GM19395 (cell line): ENCODE measurements at regions not wholly inside any gene's neighbourhood (a gene's known extent, or its start where the extent isn't known, plus 50 kb on each side); places are given as distances from the start of the nearest gene placed in this dataset.

Experiments
- ATAC-seq: cut with Tn5 transposase; IDR thresholded peaks from one replicate; pipeline ENCODE4 v1.9.1; 2021; ENCODE audit warnings: mild to moderate bottlenecking, moderate library complexity; ENCODE audit not compliant: unreplicated experiment

DNA sequence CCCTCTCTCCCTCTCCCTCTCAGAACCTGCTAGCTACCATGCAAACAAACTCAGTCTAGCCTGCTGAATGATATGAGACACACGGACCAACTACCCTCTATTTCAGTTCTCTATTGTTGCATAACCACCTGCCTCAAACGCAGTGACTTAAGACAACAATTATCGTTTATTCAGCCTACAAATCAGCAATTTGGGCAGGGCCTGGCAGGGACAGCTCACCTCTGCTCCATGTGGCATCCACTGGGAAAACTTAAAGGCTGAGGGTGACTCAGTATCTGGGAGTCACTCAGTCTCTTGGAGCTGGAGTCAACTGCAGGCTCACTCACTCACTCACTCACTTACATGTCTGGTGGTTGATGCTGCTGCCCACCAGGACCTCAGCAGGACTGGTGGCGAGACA lies 121.3 kb downstream of the SEC16B start:
- no peak for ATAC-seq

DNA sequence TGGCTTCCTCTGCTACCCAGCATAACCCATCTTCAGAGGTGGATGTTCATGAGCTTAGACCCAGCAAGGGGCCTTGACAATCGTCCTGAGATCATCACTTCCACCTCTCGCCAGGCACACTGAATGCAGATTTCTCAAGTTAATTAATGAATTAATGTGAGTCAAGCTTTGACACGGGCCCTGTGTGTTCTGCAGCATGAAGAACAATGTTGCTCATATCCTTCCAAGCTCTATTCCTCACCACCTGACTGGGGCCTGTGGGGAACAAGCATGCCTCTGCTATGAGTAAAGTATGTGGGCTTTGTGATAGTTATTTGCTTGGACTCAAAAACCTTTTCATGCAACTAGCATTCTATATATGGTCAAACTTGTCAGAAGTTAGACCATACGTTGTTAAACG lies 122.0 kb downstream of the SEC16B start:
- no peak for ATAC-seq

DNA sequence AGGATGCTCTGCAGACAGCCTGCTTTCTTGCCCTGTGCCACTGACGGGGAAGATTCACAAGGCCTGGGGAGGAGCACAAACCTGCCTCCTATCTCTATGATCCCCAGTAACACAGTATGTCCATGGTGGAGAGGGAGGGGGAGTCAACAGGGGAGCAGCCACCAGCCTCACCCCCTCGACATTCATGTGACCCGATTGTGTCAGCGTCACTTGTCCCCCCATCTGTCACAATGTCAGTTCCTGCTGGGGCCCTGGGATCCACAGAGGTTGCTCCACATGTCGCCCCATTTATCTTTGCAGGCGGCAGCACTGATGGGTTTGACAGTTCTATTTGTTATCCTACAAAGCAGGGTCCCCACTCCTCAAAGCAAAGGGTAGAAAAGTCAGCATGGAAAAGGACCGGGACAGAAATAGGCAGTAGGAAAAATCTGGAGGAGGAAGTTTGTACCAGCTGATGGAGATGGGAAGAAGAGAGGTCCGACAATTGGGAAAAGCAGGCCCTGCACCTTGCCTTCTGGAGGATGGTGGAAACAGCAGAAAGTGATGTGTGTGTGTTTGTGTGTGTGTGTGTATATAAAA lies 130.9 kb downstream of the SEC16B start:
- no peak for ATAC-seq

DNA sequence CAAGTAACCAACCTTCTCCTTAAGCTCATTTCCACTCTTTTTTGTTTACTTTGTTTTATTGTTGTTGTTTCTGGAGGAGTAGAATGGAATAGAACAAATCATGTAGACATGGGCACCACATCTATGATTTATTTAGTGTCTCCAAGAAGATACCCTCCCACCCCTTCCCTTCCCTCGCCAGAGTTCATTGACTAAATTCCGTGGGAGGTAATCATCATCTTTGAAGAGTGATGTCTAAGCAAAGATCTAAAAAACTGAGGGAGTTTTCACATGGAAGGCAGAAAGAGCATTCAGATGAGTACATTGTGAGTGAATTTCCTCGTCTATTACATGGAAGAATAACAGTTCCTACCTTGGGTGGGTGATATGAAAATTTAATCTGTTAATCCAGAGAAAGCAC lies 136.2 kb downstream of the SEC16B start:
- no peak for ATAC-seq

DNA sequence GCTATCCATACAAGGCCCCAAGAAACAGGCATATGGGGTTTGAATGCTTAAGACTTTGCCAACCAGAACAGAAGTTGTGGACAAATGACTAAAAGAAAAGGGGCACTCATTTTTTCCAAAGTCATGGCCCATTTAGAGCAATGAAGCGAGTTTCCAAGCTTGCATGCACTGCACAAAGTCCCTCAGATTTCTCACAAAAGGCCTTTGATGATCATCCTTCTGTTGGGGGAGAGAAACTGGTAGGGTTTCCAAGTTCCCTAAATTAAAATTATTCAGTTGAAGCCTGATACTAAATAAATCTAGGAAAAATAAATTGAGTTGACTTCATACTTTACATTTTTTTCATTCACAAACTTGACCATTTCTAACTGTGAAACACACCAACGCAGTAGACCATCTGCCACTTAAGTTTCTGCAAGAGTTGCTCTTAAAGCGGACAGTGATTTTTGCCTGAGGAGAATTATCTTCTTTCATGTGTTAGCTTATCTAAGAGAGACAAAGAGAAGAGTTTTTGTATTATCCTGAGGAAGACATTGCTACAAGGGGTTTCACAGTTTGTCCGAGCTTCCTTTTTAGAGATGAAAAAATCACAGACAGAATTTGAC lies 139.2 kb downstream of the SEC16B start:
- no peak for ATAC-seq

DNA sequence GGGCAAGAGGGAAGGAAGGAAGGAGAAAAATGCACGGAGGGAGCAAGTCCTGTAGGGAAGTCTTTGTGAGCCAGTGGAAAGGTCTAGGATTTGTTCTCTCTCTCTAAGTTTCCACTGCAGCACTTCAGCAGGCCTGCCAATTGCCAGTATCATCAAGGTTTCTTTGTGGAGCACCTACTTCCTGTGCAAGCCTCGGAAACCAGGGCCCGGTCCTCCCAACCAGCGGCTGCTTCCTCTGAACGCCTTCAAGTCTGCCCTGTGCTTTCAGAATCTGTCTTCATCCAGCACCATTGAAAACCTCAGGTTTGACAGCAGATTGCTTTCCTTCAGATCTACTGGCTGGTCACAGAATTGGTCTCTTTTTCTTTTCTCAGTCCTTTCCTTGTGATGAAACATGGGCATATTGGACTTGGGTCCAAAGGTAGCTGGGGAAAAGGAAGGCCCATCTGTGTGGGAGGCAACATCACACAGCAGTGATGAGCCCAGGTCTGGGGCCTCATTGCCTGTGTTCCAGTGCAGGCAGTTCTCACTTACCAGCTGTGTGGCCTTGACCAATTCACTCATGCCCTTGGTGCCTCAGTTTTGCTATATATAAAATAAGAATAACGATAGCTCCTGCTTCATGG lies 144.5 kb downstream of the SEC16B start:
- ATAC-seq: peak; percentile 74

DNA sequence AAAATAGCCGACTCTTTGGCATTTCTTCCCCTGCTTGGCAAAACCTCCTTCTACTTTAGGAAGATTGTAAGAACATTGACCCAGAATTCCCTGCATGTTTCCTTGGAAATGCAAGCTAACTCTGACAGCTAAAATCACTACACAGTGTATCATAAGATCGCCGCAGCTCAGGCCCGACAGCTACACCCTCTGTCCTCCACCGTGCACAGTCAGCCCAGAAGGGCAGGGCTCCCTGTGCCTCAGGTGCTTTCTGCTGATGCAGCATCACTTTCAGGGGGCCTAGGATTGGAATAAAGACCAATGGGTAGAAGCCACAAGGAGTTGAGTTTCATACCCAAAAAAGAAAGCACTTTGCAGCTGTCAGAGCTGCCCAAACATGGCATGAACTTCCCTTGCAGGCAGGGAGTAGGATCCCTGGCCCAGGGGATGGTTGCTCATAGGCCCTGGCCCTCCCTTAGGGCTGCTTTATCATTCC lies 145.3 kb downstream of the SEC16B start:
- ATAC-seq: peak; percentile 56

DNA sequence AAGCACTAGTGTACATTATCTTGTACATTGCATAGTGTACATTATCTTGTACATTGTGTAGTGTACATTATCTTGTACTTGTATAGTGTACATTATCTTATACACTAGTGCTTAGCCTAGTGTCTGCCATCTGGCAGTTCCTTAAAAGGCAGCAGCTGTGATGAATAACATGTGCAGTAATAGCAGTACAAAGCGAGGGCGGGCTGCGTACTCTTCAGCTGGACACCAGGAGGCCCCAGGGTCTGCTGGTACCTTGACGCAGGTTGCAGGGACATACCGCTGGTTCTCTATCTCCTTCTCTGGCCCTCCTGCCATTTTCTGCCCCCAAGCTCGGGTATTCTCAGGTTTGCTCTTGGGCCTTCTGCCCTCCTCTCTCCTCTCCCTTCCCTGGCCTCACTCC lies 149.6 kb downstream of the SEC16B start:
- no peak for ATAC-seq

DNA sequence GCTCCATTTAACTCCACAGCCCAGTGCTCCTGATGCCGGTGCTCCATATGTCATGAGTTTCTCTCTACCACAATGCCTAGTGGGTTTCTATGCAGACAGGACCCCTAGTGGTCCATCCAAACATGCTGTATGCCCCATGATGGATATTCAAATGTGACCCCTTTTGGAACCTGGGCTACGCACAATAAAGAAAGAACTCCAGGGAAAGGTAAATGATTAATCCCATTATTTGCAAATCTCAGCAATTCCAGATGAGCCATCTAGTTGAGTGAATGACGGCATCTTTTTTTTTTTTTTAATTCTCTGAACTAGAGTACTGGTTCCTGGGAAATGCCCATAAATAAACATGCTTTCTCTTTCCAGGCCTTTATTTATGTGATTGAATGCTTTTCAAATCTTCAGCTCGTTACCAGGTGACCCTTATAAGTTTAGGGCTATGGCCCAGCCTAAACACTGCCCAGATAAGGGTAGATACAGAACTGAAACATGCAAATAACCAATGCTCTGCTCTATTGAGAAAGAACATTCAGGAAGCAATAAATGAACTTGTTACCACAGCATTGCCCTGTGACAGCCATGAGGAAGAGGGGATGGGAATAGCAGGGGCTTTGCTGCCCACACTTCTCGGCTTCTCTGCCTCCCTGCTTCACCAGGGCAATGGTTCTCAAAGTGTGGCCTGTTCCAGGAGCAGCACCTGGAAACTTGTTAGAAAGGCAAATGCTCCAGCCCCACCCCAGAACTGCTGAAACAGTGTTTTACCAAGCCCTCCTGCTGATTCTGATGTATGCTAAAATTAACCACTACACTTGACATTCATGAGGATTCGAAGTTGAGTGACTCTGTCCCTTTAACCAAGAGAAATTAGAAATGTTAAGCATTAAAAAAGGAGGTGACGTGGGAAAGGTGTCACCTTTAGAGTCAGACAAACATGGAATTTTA lies 151.7 kb downstream of the SEC16B start:
- ATAC-seq: peak; percentile 99

DNA sequence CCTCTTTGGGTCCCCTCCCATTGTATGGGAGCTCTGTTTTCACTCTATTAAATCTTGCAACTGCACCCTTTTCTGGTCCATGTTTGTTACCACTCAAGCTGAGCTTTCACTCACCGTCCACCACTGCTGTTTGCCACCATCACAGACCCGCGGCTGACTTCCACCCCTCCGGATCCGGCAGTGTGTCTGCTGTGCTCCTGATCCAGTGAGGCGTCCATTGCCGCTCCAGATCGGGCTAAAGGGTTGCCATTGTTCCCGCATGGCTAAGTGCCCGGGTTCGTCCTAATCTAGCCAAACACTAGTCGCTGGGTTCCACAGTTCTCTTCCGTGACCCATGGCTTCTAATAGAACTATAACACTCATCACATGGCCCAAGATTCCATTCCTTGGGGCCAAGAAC lies 157.2 kb downstream of the SEC16B start:
- ATAC-seq: no peak

DNA sequence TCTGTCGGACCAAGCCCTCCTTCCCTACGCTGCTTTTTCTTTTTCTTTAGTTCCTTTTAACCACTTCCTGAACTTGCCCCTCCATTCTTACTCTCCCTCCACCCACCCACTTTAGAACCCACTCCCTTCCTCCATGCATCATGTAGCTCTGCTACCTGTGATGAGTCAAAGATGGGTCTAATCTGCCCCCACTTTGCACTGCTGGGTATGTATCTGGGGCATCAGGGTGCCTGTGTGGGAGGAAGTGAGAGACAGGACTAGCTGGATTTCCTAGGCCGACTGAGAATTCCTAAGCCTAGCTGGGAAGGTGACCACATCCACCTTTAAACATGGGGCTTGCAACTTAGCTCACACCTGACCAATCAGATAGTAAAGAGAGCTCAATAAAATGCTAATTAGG lies 157.7 kb downstream of the SEC16B start:
- ATAC-seq: no peak

DNA sequence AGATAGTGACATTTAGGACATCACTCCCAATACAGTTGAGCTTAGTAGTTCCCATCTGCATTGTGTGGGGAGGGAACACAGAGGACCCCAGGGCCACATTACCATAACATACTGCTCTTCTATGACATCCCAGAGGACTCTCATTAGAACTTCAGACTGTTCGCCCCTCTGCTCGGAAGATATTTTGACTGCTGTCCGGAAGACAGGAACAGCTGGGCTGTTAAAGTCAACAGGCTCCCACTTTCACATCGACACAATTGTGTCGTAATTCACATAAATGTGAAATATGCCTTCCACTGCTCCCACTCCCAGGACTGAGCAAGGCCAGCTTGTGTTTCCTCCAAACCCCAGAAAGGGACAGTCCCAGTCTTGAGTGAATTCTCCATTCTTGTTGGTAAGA lies 158.4 kb downstream of the SEC16B start:
- no peak for ATAC-seq

DNA sequence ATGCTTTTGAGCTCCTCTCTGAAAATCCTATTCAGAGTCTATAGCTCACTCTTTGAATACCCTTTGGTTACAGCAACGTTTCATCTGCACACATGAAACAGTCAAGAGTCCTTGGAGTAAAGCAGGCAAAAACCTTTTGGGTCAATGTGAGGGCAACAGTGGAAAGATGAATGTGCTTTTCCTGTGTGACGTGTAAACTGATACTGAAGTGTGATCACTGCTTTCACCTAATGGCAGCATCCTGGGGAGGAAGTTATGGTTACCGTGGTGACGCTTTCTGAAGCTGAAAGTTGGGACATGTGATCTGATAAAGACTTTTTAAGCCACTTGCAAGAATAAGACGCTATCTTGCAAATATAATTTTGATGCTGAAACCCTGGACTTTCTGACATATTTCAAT lies 160.0 kb downstream of the SEC16B start:
- peak; percentile 99 for ATAC-seq

DNA sequence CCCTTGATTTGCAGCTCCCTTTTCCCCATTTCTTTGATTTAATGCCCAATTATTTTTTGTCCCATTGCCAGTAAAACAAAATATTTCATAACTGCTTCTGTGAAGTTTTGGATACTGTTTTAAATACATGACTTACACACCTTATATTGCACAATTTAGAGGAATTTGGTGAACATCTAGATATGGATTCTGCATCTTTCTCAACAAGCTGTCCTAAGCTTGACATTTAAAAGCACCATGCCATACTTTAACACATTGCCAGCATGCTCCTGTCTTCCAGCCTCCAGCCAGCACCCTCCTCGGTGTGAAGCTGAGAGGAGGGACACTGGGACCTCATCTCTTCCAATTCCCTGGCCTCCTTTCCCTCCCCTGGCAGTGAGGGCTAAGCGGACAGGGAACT lies 167.6 kb downstream of the SEC16B start:
- no peak for ATAC-seq

DNA sequence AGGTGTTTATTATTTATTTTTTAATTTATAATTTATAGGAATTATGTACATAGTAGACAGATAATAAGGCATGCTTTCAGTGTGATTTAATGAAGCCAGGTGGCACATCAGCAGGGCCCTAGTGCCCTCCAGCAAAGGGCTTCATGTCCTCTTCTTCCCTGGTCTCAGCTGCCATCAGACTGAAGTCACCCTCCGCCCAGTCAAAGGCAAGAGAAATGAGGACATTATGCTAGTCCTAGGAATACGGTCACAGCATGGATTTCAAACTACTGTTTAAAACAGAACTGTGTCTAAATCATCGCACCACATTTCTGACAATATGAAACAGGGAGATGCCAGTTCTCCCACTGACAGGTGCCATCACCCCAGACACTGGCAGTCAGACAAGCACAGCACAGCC lies 168.1 kb downstream of the SEC16B start:
- no peak for ATAC-seq

DNA sequence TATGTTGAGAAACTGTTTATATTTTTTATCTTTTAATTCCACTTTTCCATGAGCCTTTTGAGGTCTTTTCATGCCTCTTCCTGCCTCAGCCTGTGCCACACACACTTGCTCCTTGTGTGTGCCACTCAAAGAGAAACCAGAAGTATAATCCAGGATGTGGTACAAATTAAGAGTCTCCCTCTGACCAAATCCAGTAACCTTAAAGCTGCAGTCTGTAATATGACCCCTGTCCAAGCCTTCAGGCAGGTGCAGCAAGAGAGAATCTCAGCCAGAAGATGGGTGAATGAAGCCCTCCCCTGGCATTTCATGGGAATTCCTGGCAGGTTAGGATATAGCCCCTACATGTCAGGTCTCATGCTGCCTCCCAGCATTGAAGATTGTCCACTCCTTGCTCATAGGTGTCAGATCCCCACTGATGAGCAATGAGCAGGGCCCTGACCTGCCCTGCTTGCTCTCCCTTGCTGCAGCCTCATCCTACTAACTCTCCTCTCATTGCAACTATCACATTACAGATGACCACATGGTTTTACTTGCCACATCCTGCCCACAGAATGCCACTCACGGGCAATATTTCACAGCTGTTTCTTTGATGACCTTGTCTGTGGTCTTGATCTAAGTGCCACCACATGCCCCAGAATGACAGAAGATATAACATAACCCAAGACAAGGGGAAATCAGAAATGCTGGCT lies 169.3 kb downstream of the SEC16B start:
- ATAC-seq: peak; percentile 79

DNA sequence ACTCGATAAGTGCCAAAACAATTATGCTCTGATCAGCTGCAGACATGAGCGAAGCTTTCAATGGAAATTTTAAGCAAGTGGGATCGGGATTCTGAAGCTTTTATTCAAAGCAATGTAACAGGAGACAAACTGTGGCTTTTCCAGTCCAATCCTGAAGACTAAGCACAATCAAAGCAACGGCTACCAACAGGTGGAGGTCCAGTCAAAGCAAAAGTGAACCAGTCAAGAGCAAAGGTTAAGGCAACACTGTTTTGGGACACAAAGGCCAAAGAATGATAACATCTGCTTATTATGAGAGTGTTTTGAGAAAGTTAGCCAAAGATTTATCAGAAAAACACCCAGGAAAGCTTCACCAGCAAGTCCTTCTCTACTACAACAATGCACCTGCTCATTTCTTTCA lies 170.1 kb downstream of the SEC16B start:
- ATAC-seq: no peak

DNA sequence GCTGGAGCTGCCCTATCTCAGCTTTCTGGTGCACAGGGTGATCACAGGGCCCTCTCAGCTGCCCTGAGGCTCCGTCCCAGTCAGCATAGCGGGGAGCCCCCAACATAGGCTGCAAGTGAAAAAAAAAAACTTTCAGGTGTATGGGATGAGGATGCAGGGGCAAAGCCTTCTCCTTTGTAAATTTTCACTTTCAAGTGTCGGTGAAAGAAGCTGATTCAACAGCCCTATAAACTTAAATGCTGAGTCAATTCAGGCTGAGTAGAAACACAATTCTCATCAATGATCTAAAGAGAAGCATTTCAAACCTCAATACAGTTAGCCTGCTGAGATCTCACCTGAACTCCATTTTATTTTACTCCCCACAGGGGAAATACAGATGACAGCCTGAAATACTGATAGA lies 171.2 kb downstream of the SEC16B start:
- ATAC-seq: peak; percentile 62

DNA sequence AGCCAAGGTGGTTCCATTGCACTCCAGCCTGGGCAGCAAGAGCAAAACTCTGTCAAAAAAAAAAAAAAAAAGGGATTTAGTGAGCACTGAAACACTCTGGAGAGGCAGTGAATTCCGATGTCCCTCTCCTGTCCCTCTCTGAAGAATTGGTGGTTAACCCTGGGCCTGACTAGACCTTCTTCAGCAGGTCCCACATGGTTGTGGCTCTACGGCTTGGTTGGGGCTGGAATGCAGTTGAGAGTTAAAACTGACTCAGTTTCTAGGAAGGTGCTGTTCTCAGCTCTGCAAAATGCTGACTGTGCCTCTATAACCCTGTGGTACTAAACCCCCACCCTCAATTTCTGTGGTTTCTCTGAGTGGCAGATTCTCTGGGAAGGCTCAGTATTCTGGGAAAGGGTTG lies 173.3 kb downstream of the SEC16B start:
- ATAC-seq: no peak

DNA sequence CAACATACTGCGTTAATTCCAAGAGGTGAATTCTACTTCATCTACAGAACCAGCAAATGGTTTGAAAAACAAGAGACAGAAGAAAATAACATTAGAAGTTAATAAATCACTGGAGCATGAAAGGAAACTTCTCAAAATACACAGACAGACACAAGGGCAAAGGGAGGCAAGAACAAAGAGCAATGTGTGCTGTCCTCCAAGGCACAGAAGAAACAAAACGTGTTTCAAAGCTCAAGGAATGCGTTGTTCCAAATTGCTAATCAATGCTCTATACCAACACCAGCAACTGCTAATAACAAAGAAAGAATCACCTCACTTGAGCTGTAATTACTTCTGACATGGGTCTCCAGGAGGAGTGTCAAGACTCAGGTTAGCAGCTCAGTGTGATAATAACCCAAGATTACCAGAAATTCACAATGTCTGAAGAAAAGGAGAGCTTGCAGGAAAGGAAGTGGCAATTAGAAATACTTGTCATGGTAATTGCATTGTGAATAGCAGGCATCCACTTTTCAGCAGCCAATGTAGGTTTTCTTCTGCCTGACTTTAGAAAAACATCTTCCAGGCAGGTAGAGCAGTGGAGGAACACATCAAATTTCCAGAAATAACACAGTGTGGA lies 175.4 kb downstream of the SEC16B start:
- no peak for ATAC-seq

DNA sequence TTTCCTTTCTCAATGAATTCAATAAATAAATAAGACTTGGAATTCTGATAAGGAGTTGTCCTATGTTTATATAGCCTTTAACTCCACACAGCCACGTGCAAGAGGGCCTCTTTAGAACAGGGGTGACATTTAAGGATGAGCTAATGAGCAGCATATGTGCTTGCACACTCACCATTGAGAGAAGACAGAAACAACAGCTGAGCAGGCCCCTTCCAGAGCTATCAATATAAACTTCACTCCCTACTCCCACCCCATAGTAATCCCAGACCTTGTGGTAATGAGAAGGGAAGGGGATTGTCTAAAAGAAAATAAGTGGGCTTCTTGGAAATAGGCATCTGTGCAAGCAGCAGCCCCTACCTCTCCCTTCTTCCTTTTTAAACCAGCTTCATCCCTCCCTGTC lies 176.0 kb downstream of the SEC16B start:
- ATAC-seq: no peak
